ENCODE measurements at regions not wholly inside any gene's neighbourhood (a gene's known extent, or its start where the extent isn't known, plus 50 kb on each side); places are given as distances from the start of the nearest gene placed in this dataset.
A peak's percentile ranks its signal among the peaks of the same experiment; 100 is the strongest.

- DNase-seq: no peak
Observed at GRCh38 chr14:98608071-98609060, 663.6 kb downstream of the BCL11B start.

GRCh38 chr14:98612434-98613200, 659.4 kb downstream of the BCL11B start:
- no peak for DNase-seq

GRCh38 chr14:98614741-98615140, 657.3 kb downstream of the BCL11B start:
- DNase-seq: no peak

GRCh38 chr14:98622208-98623051, 649.6 kb downstream of the BCL11B start:
- DNase-seq: no peak

GRCh38 chr14:98623788-98624415, 648.1 kb downstream of the BCL11B start:
- DNase-seq: no peak

GRCh38 chr14:98633380-98633779, 638.6 kb downstream of the BCL11B start:
- DNase-seq: peak; percentile 77

GRCh38 chr14:98634043-98634820, 637.8 kb downstream of the BCL11B start:
- no peak for DNase-seq

- no peak for DNase-seq
Observed at GRCh38 chr14:98638366-98638765, 633.6 kb downstream of the BCL11B start.

GRCh38 chr14:98647754-98648153, 624.2 kb downstream of the BCL11B start:
- no peak for DNase-seq

- DNase-seq: no peak
Observed at GRCh38 chr14:98651037-98651436, 621.0 kb downstream of the BCL11B start.

GRCh38 chr14:98665007-98665406, 607.0 kb downstream of the BCL11B start:
- DNase-seq: no peak

- DNase-seq: no peak
Observed at GRCh38 chr14:98666545-98666944, 605.5 kb downstream of the BCL11B start.

- DNase-seq: no peak
Observed at GRCh38 chr14:98682033-98682432, 590.0 kb downstream of the BCL11B start.

- no peak for DNase-seq
Observed at GRCh38 chr14:98682726-98683125, 589.3 kb downstream of the BCL11B start.

- no peak for DNase-seq
Observed at GRCh38 chr14:98684468-98684867, 587.5 kb downstream of the BCL11B start.

- DNase-seq: no peak
Observed at GRCh38 chr14:98685725-98686124, 586.3 kb downstream of the BCL11B start.

GRCh38 chr14:98688446-98688845, 583.6 kb downstream of the BCL11B start:
- no peak for DNase-seq

GRCh38 chr14:98689951-98690350, 582.0 kb downstream of the BCL11B start:
- DNase-seq: no peak

- DNase-seq: no peak
Observed at GRCh38 chr14:98692832-98693231, 579.2 kb downstream of the BCL11B start.

- DNase-seq: no peak
Observed at GRCh38 chr14:98694541-98694940, 577.5 kb downstream of the BCL11B start.

GRCh38 chr14:98695809-98696208, 576.2 kb downstream of the BCL11B start:
- no peak for DNase-seq

- DNase-seq: no peak
Observed at GRCh38 chr14:98698341-98698740, 573.7 kb downstream of the BCL11B start.
